ENCODE measurements at regions not wholly inside any gene's neighbourhood (a gene's known extent, or its start where the extent isn't known, plus 50 kb on each side); places are given as distances from the start of the nearest gene placed in this dataset.

DNA sequence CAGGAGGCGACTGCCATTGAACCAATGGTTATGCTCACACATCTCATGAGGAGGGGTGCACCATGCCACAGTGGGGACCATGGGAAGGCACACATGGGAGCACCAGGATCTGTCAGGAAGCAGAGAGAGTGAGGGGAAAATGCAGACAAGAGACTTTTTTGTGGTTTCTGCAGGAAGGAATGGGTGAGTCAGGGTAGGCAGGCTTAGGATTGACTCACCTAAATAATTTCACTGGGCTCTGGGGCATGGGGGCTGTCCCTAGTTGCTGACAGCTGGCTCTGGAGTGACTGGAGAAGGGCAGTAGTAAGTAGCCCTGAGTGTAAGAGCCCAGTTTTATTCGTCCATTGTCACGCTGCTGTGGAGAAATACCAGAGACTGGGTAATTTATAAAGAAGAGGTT is 202.4 kb downstream of the AXIN2 start (continued):
- TF ChIP-seq, protein P1, sequence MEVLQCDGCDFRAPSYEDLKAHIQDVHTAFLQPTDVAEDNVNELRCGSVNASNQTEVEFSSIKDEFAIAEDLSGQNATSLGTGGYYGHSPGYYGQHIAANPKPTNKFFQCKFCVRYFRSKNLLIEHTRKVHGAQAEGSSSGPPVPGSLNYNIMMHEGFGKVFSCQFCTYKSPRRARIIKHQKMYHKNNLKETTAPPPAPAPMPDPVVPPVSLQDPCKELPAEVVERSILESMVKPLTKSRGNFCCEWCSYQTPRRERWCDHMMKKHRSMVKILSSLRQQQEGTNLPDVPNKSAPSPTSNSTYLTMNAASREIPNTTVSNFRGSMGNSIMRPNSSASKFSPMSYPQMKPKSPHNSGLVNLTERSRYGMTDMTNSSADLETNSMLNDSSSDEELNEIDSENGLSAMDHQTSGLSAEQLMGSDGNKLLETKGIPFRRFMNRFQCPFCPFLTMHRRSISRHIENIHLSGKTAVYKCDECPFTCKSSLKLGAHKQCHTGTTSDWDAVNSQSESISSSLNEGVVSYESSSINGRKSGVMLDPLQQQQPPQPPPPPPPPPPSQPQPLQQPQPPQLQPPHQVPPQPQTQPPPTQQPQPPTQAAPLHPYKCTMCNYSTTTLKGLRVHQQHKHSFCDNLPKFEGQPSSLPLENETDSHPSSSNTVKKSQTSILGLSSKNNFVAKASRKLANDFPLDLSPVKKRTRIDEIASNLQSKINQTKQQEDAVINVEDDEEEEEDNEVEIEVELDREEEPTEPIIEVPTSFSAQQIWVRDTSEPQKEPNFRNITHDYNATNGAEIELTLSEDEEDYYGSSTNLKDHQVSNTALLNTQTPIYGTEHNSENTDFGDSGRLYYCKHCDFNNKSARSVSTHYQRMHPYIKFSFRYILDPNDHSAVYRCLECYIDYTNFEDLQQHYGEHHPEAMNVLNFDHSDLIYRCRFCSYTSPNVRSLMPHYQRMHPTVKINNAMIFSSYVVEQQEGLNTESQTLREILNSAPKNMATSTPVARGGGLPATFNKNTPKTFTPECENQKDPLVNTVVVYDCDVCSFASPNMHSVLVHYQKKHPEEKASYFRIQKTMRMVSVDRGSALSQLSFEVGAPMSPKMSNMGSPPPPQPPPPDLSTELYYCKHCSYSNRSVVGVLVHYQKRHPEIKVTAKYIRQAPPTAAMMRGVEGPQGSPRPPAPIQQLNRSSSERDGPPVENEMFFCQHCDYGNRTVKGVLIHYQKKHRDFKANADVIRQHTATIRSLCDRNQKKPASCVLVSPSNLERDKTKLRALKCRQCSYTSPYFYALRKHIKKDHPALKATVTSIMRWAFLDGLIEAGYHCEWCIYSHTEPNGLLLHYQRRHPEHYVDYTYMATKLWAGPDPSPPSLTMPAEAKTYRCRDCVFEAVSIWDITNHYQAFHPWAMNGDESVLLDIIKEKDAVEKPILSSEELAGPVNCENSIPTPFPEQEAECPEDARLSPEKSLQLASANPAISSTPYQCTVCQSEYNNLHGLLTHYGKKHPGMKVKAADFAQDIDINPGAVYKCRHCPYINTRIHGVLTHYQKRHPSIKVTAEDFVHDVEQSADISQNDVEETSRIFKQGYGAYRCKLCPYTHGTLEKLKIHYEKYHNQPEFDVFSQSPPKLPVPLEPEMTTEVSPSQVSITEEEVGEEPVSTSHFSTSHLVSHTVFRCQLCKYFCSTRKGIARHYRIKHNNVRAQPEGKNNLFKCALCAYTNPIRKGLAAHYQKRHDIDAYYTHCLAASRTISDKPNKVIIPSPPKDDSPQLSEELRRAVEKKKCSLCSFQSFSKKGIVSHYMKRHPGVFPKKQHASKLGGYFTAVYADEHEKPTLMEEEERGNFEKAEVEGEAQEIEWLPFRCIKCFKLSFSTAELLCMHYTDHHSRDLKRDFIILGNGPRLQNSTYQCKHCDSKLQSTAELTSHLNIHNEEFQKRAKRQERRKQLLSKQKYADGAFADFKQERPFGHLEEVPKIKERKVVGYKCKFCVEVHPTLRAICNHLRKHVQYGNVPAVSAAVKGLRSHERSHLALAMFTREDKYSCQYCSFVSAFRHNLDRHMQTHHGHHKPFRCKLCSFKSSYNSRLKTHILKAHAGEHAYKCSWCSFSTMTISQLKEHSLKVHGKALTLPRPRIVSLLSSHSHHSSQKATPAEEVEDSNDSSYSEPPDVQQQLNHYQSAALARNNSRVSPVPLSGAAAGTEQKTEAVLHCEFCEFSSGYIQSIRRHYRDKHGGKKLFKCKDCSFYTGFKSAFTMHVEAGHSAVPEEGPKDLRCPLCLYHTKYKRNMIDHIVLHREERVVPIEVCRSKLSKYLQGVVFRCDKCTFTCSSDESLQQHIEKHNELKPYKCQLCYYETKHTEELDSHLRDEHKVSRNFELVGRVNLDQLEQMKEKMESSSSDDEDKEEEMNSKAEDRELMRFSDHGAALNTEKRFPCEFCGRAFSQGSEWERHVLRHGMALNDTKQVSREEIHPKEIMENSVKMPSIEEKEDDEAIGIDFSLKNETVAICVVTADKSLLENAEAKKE (CRISPR knock-in tag; IDR thresholded peaks at IDR 0.05): no peak
- TF ChIP-seq EZH2 (IDR thresholded peaks at IDR 0.05; ENCODE audit: low read depth, unreplicated experiment): no peak

DNA sequence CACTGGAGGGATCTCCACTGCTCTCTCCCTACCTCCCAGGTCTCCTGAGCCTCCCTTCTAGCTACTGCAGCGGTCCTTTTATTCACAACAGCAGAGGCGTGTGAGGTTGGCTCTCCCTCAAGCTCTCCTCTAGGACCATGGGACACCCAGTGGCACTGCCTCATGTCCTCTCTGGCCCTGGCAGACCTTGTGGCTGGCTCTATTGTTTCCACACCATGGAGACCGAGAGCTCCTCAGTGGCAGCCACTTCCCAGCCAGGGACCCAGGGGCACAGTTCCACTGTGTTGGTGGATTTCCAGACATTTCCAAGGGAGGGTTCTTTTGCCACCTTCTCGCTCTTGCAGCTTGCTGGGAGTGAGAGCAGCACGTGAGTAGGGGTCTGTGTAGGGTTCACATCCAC is 204.9 kb downstream of the AXIN2 start:
- Histone ChIP-seq H3K27ac (ENCODE audit: low read depth) (no peak overlapping the region), H2AFZ (no peak overlapping the region), H3F3A (replicated peaks; ENCODE audit: low read depth) (no peaks in the 10 kb centered on the region), H3K4me3 (no peak overlapping the region), H3K9me2 (ENCODE audit: insufficient read depth) (no peaks in the 10 kb centered on the region), H3K27me3 (ENCODE audit: insufficient read depth) (no peaks in the 10 kb centered on the region), H4K20me1 (replicated peaks; ENCODE audit: insufficient read depth) (no peaks in the 10 kb centered on the region), H3K4me1 (ENCODE audit: insufficient read depth) (no peaks in the 10 kb centered on the region), H3K4me2 (no peak overlapping the region), H3K36me3 (ENCODE audit: insufficient read depth) (no peaks in the 10 kb centered on the region), H3K79me2 (replicated peaks; ENCODE audit: insufficient read depth) (no peaks in the 10 kb centered on the region)
- DNase-seq (ENCODE audit: low spot score) (no peak), ATAC-seq (no peak)
- no peak overlapping the region for H3K27ac Mint-ChIP-seq
- H3K36me3 Mint-ChIP-seq (ENCODE audit: low read depth): no peaks in the 10 kb centered on the region
- no peaks in the 10 kb centered on the region for H3K27me3 Mint-ChIP-seq (ENCODE audit: insufficient read depth, low read depth, poor library complexity)
- no peak for TF ChIP-seq STAT1 (IDR thresholded peaks at IDR 0.05; ENCODE audit: unreplicated experiment)
- H3K4me1 Mint-ChIP-seq: no peaks in the 10 kb centered on the region
- no peak overlapping the region for H3K4me3 Mint-ChIP-seq
- H3K9me3 Mint-ChIP-seq: no peaks in the 10 kb centered on the region

DNA sequence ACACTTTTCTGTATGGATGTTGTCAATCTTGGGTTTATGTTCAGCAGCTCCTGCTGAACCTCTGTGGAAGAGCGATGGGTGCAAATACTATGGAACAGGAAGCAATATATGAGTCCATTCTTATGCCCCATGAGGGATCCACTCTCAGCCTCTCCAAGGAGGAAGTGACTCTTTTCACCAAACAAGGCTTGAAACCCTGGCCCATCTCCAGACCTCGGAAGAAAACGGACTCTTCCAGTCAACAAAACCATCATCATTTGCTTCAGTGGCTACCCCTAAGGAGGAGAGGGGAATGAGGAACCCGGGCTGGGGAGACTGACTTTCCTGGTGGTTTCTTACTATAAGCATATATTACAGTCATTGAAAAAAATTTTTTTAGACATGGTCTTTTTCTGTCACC is 206.2 kb downstream of the AXIN2 start:
- H2AFZ ChIP-seq: no peak overlapping the region
- H3K4me1 Mint-ChIP-seq: no peaks in the 10 kb centered on the region
- no peaks in the 10 kb centered on the region for H3K4me1 ChIP-seq (ENCODE audit: insufficient read depth)
- no peak overlapping the region for H3K4me3 ChIP-seq
- H3K4me2 ChIP-seq: no peak overlapping the region
- no peaks in the 10 kb centered on the region for H3K27me3 ChIP-seq (ENCODE audit: insufficient read depth)
- H3K36me3 ChIP-seq (ENCODE audit: insufficient read depth): no peaks in the 10 kb centered on the region
- no peaks in the 10 kb centered on the region for H3K9me3 Mint-ChIP-seq
- no peak for DNase-seq (ENCODE audit: low spot score)
- H3K27me3 Mint-ChIP-seq (ENCODE audit: insufficient read depth, low read depth, poor library complexity): no peaks in the 10 kb centered on the region
- no peak for ATAC-seq
- no peaks in the 10 kb centered on the region for H3K9me2 ChIP-seq (ENCODE audit: insufficient read depth)
- H3K27ac ChIP-seq (ENCODE audit: low read depth): no peak overlapping the region
- H3F3A ChIP-seq (replicated peaks; ENCODE audit: low read depth): no peaks in the 10 kb centered on the region
- H3K79me2 ChIP-seq (replicated peaks; ENCODE audit: insufficient read depth): no peaks in the 10 kb centered on the region
- no peak overlapping the region for H3K4me3 Mint-ChIP-seq
- H3K36me3 Mint-ChIP-seq (ENCODE audit: low read depth): no peaks in the 10 kb centered on the region
- no peak overlapping the region for H3K27ac Mint-ChIP-seq
- no peaks in the 10 kb centered on the region for H4K20me1 ChIP-seq (replicated peaks; ENCODE audit: insufficient read depth)
- TF ChIP-seq, protein P2, sequence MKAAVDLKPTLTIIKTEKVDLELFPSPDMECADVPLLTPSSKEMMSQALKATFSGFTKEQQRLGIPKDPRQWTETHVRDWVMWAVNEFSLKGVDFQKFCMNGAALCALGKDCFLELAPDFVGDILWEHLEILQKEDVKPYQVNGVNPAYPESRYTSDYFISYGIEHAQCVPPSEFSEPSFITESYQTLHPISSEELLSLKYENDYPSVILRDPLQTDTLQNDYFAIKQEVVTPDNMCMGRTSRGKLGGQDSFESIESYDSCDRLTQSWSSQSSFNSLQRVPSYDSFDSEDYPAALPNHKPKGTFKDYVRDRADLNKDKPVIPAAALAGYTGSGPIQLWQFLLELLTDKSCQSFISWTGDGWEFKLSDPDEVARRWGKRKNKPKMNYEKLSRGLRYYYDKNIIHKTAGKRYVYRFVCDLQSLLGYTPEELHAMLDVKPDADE (IDR thresholded peaks at IDR 0.05): no peak
- TF ChIP-seq EZH2phosphoT487 (IDR thresholded peaks at IDR 0.05; ENCODE audit: unreplicated experiment) (no peak), POLR2AphosphoS5 (IDR thresholded peaks at IDR 0.05; ENCODE audit: low read depth) (no peak), ZNF331 (CRISPR knock-in tag; IDR thresholded peaks at IDR 0.05; ENCODE audit: low read depth) (no peak), JUNB (IDR thresholded peaks at IDR 0.05; ENCODE audit: unreplicated experiment) (no peak)
- TF ChIP-seq, protein P3, sequence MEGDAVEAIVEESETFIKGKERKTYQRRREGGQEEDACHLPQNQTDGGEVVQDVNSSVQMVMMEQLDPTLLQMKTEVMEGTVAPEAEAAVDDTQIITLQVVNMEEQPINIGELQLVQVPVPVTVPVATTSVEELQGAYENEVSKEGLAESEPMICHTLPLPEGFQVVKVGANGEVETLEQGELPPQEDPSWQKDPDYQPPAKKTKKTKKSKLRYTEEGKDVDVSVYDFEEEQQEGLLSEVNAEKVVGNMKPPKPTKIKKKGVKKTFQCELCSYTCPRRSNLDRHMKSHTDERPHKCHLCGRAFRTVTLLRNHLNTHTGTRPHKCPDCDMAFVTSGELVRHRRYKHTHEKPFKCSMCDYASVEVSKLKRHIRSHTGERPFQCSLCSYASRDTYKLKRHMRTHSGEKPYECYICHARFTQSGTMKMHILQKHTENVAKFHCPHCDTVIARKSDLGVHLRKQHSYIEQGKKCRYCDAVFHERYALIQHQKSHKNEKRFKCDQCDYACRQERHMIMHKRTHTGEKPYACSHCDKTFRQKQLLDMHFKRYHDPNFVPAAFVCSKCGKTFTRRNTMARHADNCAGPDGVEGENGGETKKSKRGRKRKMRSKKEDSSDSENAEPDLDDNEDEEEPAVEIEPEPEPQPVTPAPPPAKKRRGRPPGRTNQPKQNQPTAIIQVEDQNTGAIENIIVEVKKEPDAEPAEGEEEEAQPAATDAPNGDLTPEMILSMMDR (conservative IDR thresholded peaks at IDR 0.05; ENCODE audit: low read depth in 2 of 2): no peak
